ENCODE measurements at regions not wholly inside any gene's neighbourhood (a gene's known extent, or its start where the extent isn't known, plus 50 kb on each side); places are given as distances from the start of the nearest gene placed in this dataset.
"Not testable (repeated sequence)": the region's sequence is repeated elsewhere in the genome, so short reads cannot be mapped to it uniquely, and the experiment has no call there.

DNA sequence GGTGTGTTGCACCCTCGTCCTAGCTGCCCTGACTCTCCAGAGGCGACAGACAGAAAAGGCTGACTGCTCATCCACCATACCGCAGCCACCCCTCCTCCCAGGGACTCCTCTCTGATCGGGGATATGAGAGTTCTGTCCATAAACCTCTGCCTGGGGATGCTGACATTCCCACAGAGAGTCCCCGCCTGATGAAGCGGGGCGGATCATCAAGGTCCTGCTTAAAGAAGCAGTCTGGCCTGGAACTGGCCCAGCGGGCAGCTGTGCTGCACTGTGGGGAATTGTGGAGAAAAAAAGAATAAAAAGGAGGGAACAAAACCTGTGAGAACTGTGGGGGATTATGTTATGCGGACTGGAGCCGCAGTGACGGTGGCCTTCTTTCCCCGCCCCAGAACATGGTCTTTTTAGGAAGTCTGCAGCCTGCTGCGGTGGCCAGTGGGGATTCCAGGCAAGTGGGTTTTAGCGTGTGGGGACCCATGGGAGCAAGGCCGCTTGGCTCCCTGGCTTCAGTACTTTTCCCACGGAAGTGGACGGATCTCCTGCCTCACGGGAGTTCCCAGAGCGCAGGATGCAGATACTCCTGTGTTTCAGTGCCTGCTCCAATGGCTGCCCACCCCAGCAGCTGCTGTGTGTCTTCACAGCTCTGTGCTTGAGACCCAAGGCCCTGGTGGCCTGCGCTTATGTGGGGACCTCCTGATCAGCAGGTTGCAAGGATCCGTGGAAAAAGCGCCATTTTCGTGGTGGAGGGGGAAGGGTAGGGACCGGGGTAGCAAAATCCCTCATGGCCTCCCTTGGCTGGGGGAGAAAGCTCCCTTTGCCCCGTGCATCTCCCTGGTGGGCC, 1456.2 kb upstream of the SLC10A2 start:
- no peaks in the 10 kb centered on the region for H3K36me3 Mint-ChIP-seq
- no peak for ATAC-seq (ENCODE audit: low read depth in 2 of 2)

DNA sequence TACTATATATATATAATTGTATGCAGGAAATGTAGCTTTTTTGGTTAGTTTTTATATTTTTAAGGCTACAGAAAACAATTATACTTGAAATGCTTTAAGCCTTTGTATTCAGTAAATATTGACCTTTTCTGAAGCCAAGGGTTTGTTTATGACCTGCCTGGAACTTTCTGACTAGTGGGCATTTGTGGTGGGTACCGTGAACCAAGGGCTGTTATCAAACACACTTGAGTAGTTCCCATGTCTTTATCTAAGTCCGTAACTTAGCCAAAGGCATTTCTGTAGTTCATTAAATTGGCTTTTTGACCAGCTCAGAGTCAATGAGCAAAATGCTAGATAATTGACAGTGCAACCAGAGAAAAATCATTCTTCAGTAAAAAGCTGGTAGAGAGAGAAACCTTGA, 1444.2 kb upstream of the SLC10A2 start:
- no peaks in the 10 kb centered on the region for H3K4me1 Mint-ChIP-seq
- H3K36me3 Mint-ChIP-seq = no peaks in the 10 kb centered on the region
- H3K9me3 Mint-ChIP-seq = peaks cover 0 to 5% (median 0%) of the 10 kb centered on the region in 7 donors
- no peak overlapping the region for H3K27ac Mint-ChIP-seq
- ATAC-seq (ENCODE audit: low read depth in 2 of 2) = no peak
- no peak overlapping the region for H3K4me3 Mint-ChIP-seq
- no peaks in the 10 kb centered on the region for H3K27me3 Mint-ChIP-seq
- no peak for DNase-seq

More for the DNA sequence above, 1456.2 kb upstream of the SLC10A2 start:
- Mint-ChIP-seq H3K4me1 (no peaks in the 10 kb centered on the region), H3K27me3 (no peaks in the 10 kb centered on the region), H3K9me3 (peaks cover 2 to 20% (median 7%) of the 10 kb centered on the region in 7 donors), H3K27ac (no peak overlapping the region), H3K4me3 (no peak overlapping the region)
- no peak for DNase-seq

DNA sequence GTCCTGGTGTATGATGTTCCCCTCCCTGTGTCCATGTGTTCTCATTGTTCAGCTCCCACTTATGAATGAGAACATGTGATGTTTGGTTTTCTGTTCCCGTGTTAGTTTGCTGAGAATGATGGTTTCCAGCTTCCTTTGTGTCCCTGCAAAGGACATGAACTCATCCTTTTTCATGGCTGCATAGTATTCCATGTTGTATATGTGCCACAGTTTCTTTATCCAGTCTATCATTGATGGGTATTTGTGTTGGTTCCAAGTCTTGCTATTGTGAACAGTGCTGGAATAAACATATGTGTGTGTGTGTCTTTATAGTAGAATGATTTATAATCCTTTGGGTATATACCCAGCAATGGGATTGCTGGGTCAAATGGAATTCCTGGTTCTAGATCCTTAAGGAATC, 1427.3 kb upstream of the SLC10A2 start:
- not testable (repeated sequence) for H3K36me3 Mint-ChIP-seq; H3K4me1 Mint-ChIP-seq; DNase-seq; H3K4me3 Mint-ChIP-seq; H3K27me3 Mint-ChIP-seq; ATAC-seq (ENCODE audit: low read depth in 2 of 2); H3K27ac Mint-ChIP-seq
- peaks cover 0 to 12% (median 4%) of the 10 kb centered on the region in 7 donors for H3K9me3 Mint-ChIP-seq

- no peak for ATAC-seq (ENCODE audit: low read depth in 2 of 2)
- no peaks in the 10 kb centered on the region for H3K27me3 Mint-ChIP-seq
- no peak overlapping the region for H3K27ac Mint-ChIP-seq
- peaks cover 0 to 12% (median 3%) of the 10 kb centered on the region in 7 donors for H3K9me3 Mint-ChIP-seq
- no peaks in the 10 kb centered on the region for H3K4me1 Mint-ChIP-seq
- H3K4me3 Mint-ChIP-seq = no peak overlapping the region
- no peak for DNase-seq
- H3K36me3 Mint-ChIP-seq = no peaks in the 10 kb centered on the region
Measured at GRCh38 chr13:104491916-104492315, 1425.7 kb upstream of the SLC10A2 start.

- Mint-ChIP-seq H3K4me3 (no peak overlapping the region), H3K4me1 (no peaks in the 10 kb centered on the region), H3K9me3 (peaks cover 0 to 4% (median 0%) of the 10 kb centered on the region in 7 donors), H3K36me3 (no peaks in the 10 kb centered on the region), H3K27me3 (no peaks in the 10 kb centered on the region), H3K27ac (no peak overlapping the region)
- ATAC-seq (ENCODE audit: low read depth in 2 of 2) (no peak), DNase-seq (no peak)
Measured at GRCh38 chr13:104487006-104487405, 1420.8 kb upstream of the SLC10A2 start.

- Mint-ChIP-seq H3K36me3 (no peaks in the 10 kb centered on the region), H3K27me3 (no peaks in the 10 kb centered on the region)
Measured at GRCh38 chr13:104485571-104485970, 1419.4 kb upstream of the SLC10A2 start.

DNA sequence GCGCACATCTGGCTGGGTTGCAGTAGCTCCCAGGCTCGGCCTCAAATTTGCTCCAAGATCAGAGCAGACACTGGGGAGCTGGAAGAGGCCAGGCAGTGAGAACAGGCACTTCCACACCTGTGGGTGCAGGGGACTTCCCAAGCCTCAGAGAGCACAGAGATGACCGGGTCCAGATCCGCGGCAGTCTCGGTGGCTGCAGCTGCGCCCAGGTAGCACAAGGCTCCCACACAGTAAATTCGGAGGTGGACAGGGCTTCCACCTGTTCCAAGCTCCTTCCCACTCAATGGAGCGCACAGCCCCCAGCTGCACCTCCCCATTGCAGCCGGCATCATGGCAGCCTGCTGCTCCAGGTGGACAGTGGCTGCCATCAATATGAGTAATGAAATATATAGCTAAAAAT, 1417.4 kb upstream of the SLC10A2 start:
- no peak for ATAC-seq (ENCODE audit: low read depth in 2 of 2)
- no peak overlapping the region for H3K4me3 Mint-ChIP-seq
- H3K36me3 Mint-ChIP-seq = no peaks in the 10 kb centered on the region
- H3K9me3 Mint-ChIP-seq = peaks cover 0 to 13% (median 4%) of the 10 kb centered on the region in 7 donors
- no peak overlapping the region for H3K27ac Mint-ChIP-seq
- no peak for DNase-seq
- H3K4me1 Mint-ChIP-seq = no peaks in the 10 kb centered on the region
- no peaks in the 10 kb centered on the region for H3K27me3 Mint-ChIP-seq

More at GRCh38 chr13:104485571-104485970, 1419.4 kb upstream of the SLC10A2 start:
- Mint-ChIP-seq H3K9me3 (peaks cover 0 to 3% (median 0%) of the 10 kb centered on the region in 7 donors), H3K4me1 (no peaks in the 10 kb centered on the region), H3K4me3 (no peak overlapping the region), H3K27ac (no peak overlapping the region)
- ATAC-seq (ENCODE audit: low read depth in 2 of 2) (no peak), DNase-seq (no peak)

DNA sequence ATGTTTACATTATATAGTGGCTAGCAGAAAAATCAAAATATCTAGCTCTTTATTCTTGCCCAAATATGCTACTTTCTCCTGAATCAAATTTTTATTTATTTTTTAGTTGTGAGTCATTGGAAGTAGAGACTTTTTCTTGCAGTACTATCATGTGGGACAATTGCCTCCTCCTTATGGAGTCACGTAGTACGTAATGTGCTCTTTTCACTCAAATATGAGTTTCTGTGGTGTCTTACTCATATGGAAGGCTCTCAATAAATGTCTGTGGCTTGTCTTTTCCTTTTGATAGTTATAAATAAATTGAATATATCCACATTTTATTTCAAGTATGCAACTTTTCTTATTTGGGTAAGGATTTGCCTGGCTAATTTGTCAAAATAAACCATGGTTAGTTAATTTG, 1411.0 kb upstream of the SLC10A2 start:
- Mint-ChIP-seq H3K27me3 (no peaks in the 10 kb centered on the region), H3K36me3 (no peaks in the 10 kb centered on the region), H3K4me3 (no peak overlapping the region), H3K27ac (no peak overlapping the region), H3K4me1 (no peaks in the 10 kb centered on the region), H3K9me3 (peaks cover 4 to 23% (median 9%) of the 10 kb centered on the region in 7 donors)
- DNase-seq (no peak), ATAC-seq (ENCODE audit: low read depth in 2 of 2) (no peak)

DNA sequence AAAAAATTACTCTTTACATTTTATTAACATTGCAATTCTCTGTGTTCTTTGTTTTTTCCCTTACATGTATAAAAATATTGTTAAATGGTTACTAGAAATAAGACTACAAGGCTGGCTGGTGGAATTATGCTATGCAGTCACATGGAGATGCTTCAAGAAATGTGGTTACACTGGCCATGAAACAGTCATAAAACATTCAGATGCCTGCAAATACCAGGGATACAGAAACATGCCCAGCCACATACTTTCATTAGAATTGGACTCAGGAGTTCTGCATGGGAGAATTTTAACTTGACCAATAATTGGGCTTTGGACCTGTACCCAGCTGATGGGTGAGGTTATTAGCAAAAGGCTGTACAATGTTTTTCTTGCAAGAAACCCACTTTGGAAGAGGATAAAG, 1407.7 kb upstream of the SLC10A2 start:
- no peak for DNase-seq
- Mint-ChIP-seq H3K4me1 (no peaks in the 10 kb centered on the region), H3K9me3 (peaks cover 2 to 14% (median 6%) of the 10 kb centered on the region in 7 donors), H3K27ac (no peak overlapping the region), H3K27me3 (no peaks in the 10 kb centered on the region), H3K4me3 (no peak overlapping the region), H3K36me3 (no peaks in the 10 kb centered on the region)
- ATAC-seq (ENCODE audit: low read depth in 2 of 2) = no peak

- peaks cover 0 to 8% (median 2%) of the 10 kb centered on the region in 7 donors for H3K9me3 Mint-ChIP-seq
- H3K4me3 Mint-ChIP-seq = no peak overlapping the region
- H3K27me3 Mint-ChIP-seq = no peaks in the 10 kb centered on the region
- no peak overlapping the region for H3K27ac Mint-ChIP-seq
- ATAC-seq (ENCODE audit: low read depth in 2 of 2) (no peak), DNase-seq (no peak)
- no peaks in the 10 kb centered on the region for H3K36me3 Mint-ChIP-seq
- no peaks in the 10 kb centered on the region for H3K4me1 Mint-ChIP-seq
Measured at GRCh38 chr13:104466016-104466415, 1399.8 kb upstream of the SLC10A2 start.

- peak overlapping the region in 1 of 6 donors; percentile 88 for H3K27ac Mint-ChIP-seq
- H3K4me3 Mint-ChIP-seq = no peak overlapping the region
- no peaks in the 10 kb centered on the region for H3K27me3 Mint-ChIP-seq
- no peaks in the 10 kb centered on the region for H3K4me1 Mint-ChIP-seq
- peaks cover 0 to 15% (median 2%) of the 10 kb centered on the region in 7 donors for H3K9me3 Mint-ChIP-seq
- H3K36me3 Mint-ChIP-seq = no peaks in the 10 kb centered on the region
- DNase-seq = no peak
- ATAC-seq (ENCODE audit: low read depth in 2 of 2) = no peak
Measured at GRCh38 chr13:104461049-104461448, 1394.8 kb upstream of the SLC10A2 start.

DNA sequence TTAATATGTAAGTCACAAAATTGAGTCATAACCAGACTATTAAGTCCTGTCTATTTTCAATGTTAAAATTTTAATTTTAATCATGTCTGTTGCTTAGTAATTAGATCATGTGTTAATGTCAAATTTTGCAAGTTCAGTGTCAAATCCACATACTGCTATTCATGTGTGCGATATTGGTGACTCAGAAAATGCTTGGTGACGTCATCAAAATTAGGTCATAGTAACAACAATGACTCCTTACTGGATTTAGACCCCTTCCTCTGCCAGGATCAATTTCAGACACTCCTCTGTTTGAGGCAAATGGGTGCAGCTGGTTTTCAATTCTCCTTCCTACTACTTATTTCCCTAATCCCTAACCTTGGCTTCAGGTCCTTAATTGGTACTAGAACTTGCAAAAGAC, 1394.3 kb upstream of the SLC10A2 start:
- ATAC-seq (ENCODE audit: low read depth in 2 of 2) = no peak
- no peak overlapping the region for H3K27ac Mint-ChIP-seq
- no peaks in the 10 kb centered on the region for H3K4me1 Mint-ChIP-seq
- no peak for DNase-seq
- no peaks in the 10 kb centered on the region for H3K36me3 Mint-ChIP-seq
- H3K9me3 Mint-ChIP-seq = peaks cover 0 to 15% (median 2%) of the 10 kb centered on the region in 7 donors
- no peak overlapping the region for H3K4me3 Mint-ChIP-seq
- no peaks in the 10 kb centered on the region for H3K27me3 Mint-ChIP-seq

- Mint-ChIP-seq H3K4me3 (no peak overlapping the region), H3K36me3 (no peaks in the 10 kb centered on the region), H3K27me3 (no peaks in the 10 kb centered on the region), H3K9me3 (peaks cover 8 to 25% (median 16%) of the 10 kb centered on the region in 7 donors), H3K27ac (no peak overlapping the region), H3K4me1 (no peaks in the 10 kb centered on the region)
- DNase-seq = no peak
- ATAC-seq (ENCODE audit: low read depth in 2 of 2) = no peak
Measured at GRCh38 chr13:104450006-104450405, 1383.8 kb upstream of the SLC10A2 start.

DNA sequence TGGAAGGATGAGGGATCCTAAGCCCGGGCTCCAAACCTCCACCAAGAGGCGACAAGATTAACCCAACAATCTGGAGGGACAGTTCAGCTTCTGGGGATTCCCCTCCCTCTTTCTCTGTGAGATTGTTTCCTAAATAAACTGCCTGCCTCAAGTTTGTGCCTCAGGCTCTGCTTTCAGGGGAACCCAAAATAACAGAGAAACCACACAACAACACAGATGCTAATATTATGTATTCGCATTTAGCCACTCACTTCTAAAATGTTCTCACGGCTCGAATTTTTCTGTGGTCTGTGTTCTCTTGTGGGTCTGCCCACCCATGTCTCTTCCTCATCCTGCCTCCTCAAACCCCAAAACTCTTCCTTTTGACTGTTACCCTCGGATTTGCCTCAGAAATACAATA, 1381.1 kb upstream of the SLC10A2 start:
- H3K9me3 Mint-ChIP-seq = peaks cover 3 to 20% (median 18%) of the 10 kb centered on the region in 7 donors
- peak overlapping the region in 1 of 6 donors; percentile 35 for H3K27ac Mint-ChIP-seq
- H3K4me1 Mint-ChIP-seq = no peaks in the 10 kb centered on the region
- no peak overlapping the region for H3K4me3 Mint-ChIP-seq
- H3K27me3 Mint-ChIP-seq = no peaks in the 10 kb centered on the region
- ATAC-seq (ENCODE audit: low read depth in 2 of 2) (no peak), DNase-seq (no peak)
- no peaks in the 10 kb centered on the region for H3K36me3 Mint-ChIP-seq

Measured in naive B cell (primary cell).